ENCODE measurements at regions not wholly inside any gene's neighbourhood (a gene's known extent, or its start where the extent isn't known, plus 50 kb on each side); places are given as distances from the start of the nearest gene placed in this dataset.

DNA sequence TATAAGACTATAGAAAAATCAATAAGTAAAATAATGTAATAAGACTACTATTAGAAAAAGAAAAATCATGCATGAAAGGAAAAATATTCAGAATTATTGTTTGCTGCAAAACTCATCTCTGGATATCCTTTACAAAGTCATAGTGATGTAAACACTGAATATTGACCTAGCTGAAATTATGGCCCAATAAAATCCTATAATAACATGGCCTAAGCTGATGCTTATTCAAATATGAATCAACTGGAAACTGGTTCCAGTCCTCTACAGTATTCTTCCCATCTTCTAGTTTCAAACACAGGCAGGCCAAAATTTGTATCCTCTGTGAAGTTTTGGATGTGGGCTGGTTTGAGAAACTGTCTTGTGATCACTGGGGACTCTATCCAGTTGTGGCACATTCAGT, 134.5 kb downstream of the CNTN3 start:
- TF ChIP-seq, protein P1, sequence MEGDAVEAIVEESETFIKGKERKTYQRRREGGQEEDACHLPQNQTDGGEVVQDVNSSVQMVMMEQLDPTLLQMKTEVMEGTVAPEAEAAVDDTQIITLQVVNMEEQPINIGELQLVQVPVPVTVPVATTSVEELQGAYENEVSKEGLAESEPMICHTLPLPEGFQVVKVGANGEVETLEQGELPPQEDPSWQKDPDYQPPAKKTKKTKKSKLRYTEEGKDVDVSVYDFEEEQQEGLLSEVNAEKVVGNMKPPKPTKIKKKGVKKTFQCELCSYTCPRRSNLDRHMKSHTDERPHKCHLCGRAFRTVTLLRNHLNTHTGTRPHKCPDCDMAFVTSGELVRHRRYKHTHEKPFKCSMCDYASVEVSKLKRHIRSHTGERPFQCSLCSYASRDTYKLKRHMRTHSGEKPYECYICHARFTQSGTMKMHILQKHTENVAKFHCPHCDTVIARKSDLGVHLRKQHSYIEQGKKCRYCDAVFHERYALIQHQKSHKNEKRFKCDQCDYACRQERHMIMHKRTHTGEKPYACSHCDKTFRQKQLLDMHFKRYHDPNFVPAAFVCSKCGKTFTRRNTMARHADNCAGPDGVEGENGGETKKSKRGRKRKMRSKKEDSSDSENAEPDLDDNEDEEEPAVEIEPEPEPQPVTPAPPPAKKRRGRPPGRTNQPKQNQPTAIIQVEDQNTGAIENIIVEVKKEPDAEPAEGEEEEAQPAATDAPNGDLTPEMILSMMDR (IDR thresholded peaks at IDR 0.05; ENCODE audit: insufficient read depth, low read length, missing control alignments): no peak
- H3K4me3 ChIP-seq (ENCODE audit: low read depth, low read length): no peak overlapping the region
- CTCF ChIA-PET: no interaction called here
- no peak for DNase-seq (ENCODE audit: low read depth, low spot score)
- POLR2A ChIA-PET: no interaction called here

DNA sequence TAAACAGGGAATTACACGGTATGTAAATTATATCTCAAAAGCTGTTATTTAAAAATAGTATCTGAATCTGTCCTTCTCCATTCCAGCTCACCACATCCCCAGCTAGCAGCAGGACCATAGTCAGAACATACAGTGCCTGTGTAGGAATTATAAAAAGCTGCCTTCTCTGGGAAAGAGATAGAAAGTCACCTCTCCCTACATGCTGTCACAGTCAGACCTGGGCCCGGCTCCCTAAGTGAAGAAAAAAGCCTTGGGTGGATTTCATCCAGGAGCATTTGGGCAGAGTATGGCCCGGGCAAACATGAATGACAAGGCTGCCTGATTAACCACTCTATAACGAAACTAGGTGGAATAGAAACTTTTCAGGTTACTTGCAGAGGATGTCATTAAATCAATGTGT, 144.1 kb downstream of the CNTN3 start:
- POLR2A ChIA-PET: no interaction called here
- TF ChIP-seq, protein P1 (IDR thresholded peaks at IDR 0.05; ENCODE audit: insufficient read depth, low read length, missing control alignments): no peak
- no peak overlapping the region for H3K4me3 ChIP-seq (ENCODE audit: low read depth, low read length)
- CTCF ChIA-PET: no interaction called here
- DNase-seq (ENCODE audit: low read depth, low spot score): no peak

DNA sequence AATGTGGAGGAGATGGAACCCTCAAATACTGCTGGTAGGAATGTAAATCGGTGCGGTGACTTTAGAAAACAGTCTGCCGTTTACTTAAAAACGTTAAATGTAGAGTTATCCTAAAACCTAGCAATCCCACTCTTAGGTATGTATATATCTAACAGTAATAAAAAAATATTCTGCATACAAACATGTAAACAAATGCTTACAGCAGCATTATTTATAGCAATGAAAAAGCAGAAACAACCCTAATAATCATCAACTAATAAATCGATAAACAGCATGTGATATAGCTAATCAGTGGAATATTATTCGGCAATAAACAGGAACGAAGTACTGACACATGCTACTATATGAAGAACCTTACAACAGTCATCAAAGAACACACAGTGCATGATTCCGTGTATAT, 144.7 kb downstream of the CNTN3 start:
- POLR2A ChIA-PET: no interaction called here
- TF ChIP-seq, protein P1 (IDR thresholded peaks at IDR 0.05; ENCODE audit: insufficient read depth, low read length, missing control alignments): no peak
- no peak for DNase-seq (ENCODE audit: low read depth, low spot score)
- CTCF ChIA-PET: no interaction called here
- no peak overlapping the region for H3K4me3 ChIP-seq (ENCODE audit: low read depth, low read length)

DNA sequence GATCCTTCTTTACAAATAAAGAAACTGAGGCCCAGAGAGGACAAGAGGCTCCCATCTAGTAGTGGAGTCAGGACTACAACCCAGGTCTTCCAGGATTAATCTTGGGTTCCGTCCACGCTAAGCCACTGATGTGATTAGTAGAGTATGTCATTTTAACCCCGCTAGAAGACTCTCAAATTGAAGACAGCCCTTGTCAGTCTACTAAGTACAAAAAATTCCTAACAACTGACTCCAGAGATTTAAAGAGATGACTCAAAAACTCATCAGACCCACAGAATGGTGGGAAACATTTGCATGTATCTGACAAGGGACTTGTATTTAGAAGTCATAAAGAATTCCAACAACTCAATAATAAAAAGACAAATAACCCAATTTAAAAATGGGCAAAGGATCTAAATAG, 145.3 kb downstream of the CNTN3 start:
- TF ChIP-seq, protein P1 (IDR thresholded peaks at IDR 0.05; ENCODE audit: insufficient read depth, low read length, missing control alignments): no peak
- DNase-seq (ENCODE audit: low read depth, low spot score): peak; percentile 50
- H3K4me3 ChIP-seq (ENCODE audit: low read depth, low read length): no peak overlapping the region
- ChIA-PET POLR2A (no interaction called here), CTCF (no interaction called here)

DNA sequence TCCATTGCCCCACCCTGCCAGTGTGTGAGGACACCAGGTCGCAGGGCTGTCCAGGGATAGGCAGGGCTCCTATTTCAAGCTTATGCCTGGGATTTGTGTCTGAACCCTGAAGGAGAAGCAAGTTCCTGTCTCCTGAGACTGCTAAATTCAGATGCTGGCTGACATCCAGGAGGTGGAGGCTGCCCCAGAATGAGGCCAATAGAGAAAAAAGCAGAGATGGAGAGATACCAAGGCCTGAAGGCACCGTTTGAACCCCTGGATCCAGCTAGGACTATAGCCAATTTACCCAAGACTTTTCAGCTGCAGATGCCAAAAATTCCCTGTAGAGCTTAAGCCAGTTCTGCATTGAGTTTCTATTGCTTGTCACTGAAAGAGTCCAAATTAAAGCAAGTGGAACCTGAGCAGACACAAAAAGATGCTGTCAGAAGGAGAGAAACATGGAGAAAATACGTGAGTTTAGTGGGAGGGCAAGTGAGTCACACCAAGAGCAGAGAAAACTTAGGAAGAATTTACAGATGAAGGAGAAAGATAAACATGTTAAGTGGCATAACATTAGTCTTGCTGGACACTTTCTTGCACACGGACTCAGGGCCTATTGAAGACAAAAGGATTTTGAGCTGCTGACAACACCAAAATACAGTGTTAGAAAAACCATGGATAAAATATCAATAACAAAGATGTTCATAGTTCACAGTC, 148.6 kb downstream of the CNTN3 start:
- TF ChIP-seq, protein P1 (IDR thresholded peaks at IDR 0.05; ENCODE audit: insufficient read depth, low read length, missing control alignments): no peak
- ChIA-PET POLR2A (no interaction called here), CTCF (interaction anchor here (1.2 kb wide), 1 partner anchor 25 kb away, joined by 3 read pairs; no protein-coding TSS in a partner anchor)
- peak; percentile 36 for DNase-seq (ENCODE audit: low read depth, low spot score)
- no peak overlapping the region; the same call in 1 of the 2 replicates for H3K4me3 ChIP-seq (ENCODE audit: low read depth, low read length)

DNA sequence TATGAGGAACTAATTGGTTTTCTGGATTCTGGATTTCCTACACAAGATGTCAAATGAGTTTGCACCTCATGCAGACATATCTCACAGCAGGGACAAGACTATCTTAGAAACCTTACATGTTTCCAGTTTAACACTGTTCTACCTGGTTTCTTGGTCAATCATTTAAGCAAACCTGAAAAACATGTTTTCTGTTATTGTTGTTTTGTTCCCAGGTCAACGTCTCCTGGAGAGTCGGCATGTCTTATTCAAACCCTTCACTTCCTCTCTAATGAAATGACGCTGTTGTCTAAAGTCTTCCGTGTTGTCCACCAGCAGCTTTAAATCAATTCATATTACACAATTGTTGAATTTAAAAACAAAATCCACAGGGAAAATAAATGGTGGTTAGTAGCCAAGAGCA, 150.9 kb downstream of the CNTN3 start:
- no peak for DNase-seq (ENCODE audit: low read depth, low spot score)
- H3K4me3 ChIP-seq (ENCODE audit: low read depth, low read length): no peak overlapping the region
- TF ChIP-seq, protein P1 (IDR thresholded peaks at IDR 0.05; ENCODE audit: insufficient read depth, low read length, missing control alignments): no peak
- POLR2A ChIA-PET: no interaction called here
- CTCF ChIA-PET: no interaction called here
